ENCODE measurements at regions not wholly inside any gene's neighbourhood (a gene's known extent, or its start where the extent isn't known, plus 50 kb on each side); places are given as distances from the start of the nearest gene placed in this dataset.

DNA sequence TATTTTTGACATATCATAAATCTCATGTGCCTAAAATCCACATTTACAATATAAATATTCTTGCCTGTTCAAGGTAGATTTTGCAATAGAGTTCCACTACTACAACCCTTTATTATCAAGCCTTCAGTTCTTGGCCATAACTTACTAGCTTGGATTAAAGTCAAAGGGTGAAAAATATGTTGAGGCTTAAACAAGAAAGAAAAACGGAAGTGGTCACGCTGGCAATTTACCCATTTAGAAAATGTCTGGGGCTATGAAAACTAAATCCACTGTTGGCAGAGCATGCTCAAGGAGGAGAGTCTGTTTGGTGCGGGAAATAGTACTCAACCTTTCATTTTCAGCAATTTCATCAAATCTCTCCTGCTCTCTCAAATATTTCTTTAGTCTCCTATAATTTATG is 209.8 kb upstream of the RHOBTB1 start:
- TF ChIP-seq FOXM1 (IDR thresholded peaks at IDR 0.05; ENCODE audit: borderline replicate concordance) = no peak
- TF ChIP-seq FOXK2 (IDR thresholded peaks at IDR 0.05) = no peak
- no peak for TF ChIP-seq ELF4 (IDR thresholded peaks at IDR 0.05)
- TF ChIP-seq SUZ12 (IDR thresholded peaks at IDR 0.05) = no peak
- TF ChIP-seq FOXA1 (IDR thresholded peaks at IDR 0.05) = no peak
- TF ChIP-seq LEF1 (IDR thresholded peaks at IDR 0.05; ENCODE audit: borderline replicate concordance) = no peak
- no peak for TF ChIP-seq TARDBP (IDR thresholded peaks at IDR 0.05)
- TF ChIP-seq, protein P1, sequence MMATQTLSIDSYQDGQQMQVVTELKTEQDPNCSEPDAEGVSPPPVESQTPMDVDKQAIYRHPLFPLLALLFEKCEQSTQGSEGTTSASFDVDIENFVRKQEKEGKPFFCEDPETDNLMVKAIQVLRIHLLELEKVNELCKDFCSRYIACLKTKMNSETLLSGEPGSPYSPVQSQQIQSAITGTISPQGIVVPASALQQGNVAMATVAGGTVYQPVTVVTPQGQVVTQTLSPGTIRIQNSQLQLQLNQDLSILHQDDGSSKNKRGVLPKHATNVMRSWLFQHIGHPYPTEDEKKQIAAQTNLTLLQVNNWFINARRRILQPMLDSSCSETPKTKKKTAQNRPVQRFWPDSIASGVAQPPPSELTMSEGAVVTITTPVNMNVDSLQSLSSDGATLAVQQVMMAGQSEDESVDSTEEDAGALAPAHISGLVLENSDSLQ (IDR thresholded peaks at IDR 0.05) = no peak
- TF ChIP-seq ZNF384 (IDR thresholded peaks at IDR 0.05) = no peak
- no peak for TF ChIP-seq BHLHE40 (IDR thresholded peaks at IDR 0.05; ENCODE audit: borderline replicate concordance)
- no peak for TF ChIP-seq L3MBTL2 (conservative IDR thresholded peaks at IDR 0.05)
- TF ChIP-seq HDGF (IDR thresholded peaks at IDR 0.05; ENCODE audit: borderline replicate concordance) = no peak
- no peak for TF ChIP-seq SP1 (IDR thresholded peaks at IDR 0.05)
- TF ChIP-seq CTBP1 (IDR thresholded peaks at IDR 0.05; ENCODE audit: borderline replicate concordance) = no peak
- TF ChIP-seq NFRKB (IDR thresholded peaks at IDR 0.05) = no peak
- no peak for TF ChIP-seq ARNT (IDR thresholded peaks at IDR 0.05)
- ChIA-PET CTCF (no interaction called here), POLR2A (no interaction called here)
- no peak for DNase-seq (ENCODE audit: extremely low spot score)

DNA sequence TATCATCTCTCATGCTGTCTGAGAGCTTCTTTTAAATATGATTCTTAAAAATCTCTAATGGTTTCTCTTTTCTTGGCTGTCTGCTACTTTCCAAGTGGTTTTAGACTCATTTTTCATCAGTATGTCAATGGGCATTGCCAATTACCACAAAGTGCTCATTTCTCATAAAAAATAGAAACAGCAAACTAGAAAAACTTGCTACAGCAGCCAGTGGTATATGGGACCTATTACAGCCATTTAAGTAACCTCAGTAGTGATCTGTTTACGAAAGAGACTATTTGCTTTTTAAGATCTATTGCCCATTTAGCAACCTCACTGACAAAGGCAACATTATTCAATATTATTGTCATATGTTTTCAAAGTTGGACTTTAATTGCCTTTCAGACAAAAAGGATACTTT is 207.1 kb upstream of the RHOBTB1 start:
- no peak for DNase-seq (ENCODE audit: extremely low spot score)
- TF ChIP-seq L3MBTL2 (conservative IDR thresholded peaks at IDR 0.05) (no peak), TARDBP (IDR thresholded peaks at IDR 0.05) (no peak), FOXM1 (IDR thresholded peaks at IDR 0.05; ENCODE audit: borderline replicate concordance) (no peak), FOXK2 (IDR thresholded peaks at IDR 0.05) (no peak)
- ChIA-PET CTCF (no interaction called here), POLR2A (no interaction called here)

DNA sequence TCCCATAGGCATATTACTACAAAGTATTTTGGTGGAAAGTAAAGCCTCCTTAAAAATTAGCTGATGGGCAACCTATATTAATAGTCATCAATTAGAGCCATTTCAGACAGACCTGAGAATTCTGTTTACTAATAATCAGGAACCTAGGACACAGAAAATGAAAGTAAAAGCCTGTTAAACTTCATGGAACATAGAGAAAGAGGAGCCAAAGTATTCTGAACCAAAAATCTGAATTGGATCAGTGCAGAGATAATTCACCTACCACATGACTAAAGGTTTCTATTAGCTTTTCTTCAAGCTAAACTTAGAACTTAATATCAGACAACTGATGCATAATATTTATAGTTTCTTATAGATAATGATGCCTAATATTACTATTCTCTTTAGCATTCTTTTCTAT is 204.5 kb upstream of the RHOBTB1 start:
- ChIA-PET CTCF (no interaction called here), POLR2A (no interaction called here)
- TF ChIP-seq FOXM1 (IDR thresholded peaks at IDR 0.05; ENCODE audit: borderline replicate concordance) (no peak), ELF4 (IDR thresholded peaks at IDR 0.05) (no peak), ARNT (IDR thresholded peaks at IDR 0.05) (no peak), L3MBTL2 (conservative IDR thresholded peaks at IDR 0.05) (no peak), BHLHE40 (IDR thresholded peaks at IDR 0.05; ENCODE audit: borderline replicate concordance) (no peak), FOXK2 (IDR thresholded peaks at IDR 0.05) (no peak), FOXA1 (IDR thresholded peaks at IDR 0.05) (no peak), SUZ12 (IDR thresholded peaks at IDR 0.05) (no peak), SP1 (IDR thresholded peaks at IDR 0.05) (no peak), LEF1 (IDR thresholded peaks at IDR 0.05; ENCODE audit: borderline replicate concordance) (no peak), TARDBP (IDR thresholded peaks at IDR 0.05) (no peak), HDGF (IDR thresholded peaks at IDR 0.05; ENCODE audit: borderline replicate concordance) (no peak), ZNF384 (IDR thresholded peaks at IDR 0.05) (no peak), NFRKB (IDR thresholded peaks at IDR 0.05) (no peak), CTBP1 (IDR thresholded peaks at IDR 0.05; ENCODE audit: borderline replicate concordance) (no peak)
- TF ChIP-seq, protein P1 (IDR thresholded peaks at IDR 0.05) = no peak
- DNase-seq (ENCODE audit: extremely low spot score) = no peak

DNA sequence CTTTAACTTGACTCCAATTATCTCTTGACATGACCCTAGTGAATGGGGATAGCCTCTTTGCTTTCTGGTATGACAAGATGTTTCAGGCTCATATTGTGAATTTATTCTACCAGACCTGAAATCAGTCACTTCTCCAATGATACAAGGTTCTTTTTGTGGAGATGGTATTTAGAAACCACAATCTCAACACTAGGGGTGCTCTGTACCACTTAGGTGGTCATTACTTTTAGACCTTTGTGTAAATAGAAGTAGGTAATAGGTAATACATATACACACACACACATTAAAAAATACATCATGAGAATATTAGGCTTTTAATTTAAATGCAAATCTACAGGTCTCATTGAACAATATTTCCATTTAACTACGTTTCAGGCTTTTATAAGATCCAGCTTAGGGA is 199.0 kb upstream of the RHOBTB1 start:
- CTCF ChIA-PET = interaction anchor here (0.8 kb wide), 1 partner anchor 244 kb away, joined by 4 read pairs; no protein-coding TSS in a partner anchor
- POLR2A ChIA-PET = no interaction called here
- no peak for DNase-seq (ENCODE audit: extremely low spot score)
- TF ChIP-seq L3MBTL2 (conservative IDR thresholded peaks at IDR 0.05) (no peak), FOXM1 (IDR thresholded peaks at IDR 0.05; ENCODE audit: borderline replicate concordance) (no peak), ARNT (IDR thresholded peaks at IDR 0.05) (no peak), TARDBP (IDR thresholded peaks at IDR 0.05) (no peak), LEF1 (IDR thresholded peaks at IDR 0.05; ENCODE audit: borderline replicate concordance) (no peak), ZNF384 (IDR thresholded peaks at IDR 0.05) (no peak), BHLHE40 (IDR thresholded peaks at IDR 0.05; ENCODE audit: borderline replicate concordance) (no peak), NFRKB (IDR thresholded peaks at IDR 0.05) (no peak), CTBP1 (IDR thresholded peaks at IDR 0.05; ENCODE audit: borderline replicate concordance) (no peak), SUZ12 (IDR thresholded peaks at IDR 0.05) (no peak), FOXA1 (IDR thresholded peaks at IDR 0.05) (no peak), SP1 (IDR thresholded peaks at IDR 0.05) (no peak), FOXK2 (IDR thresholded peaks at IDR 0.05) (no peak), HDGF (IDR thresholded peaks at IDR 0.05; ENCODE audit: borderline replicate concordance) (no peak), ELF4 (IDR thresholded peaks at IDR 0.05) (no peak)
- TF ChIP-seq, protein P1 (IDR thresholded peaks at IDR 0.05) = no peak

DNA sequence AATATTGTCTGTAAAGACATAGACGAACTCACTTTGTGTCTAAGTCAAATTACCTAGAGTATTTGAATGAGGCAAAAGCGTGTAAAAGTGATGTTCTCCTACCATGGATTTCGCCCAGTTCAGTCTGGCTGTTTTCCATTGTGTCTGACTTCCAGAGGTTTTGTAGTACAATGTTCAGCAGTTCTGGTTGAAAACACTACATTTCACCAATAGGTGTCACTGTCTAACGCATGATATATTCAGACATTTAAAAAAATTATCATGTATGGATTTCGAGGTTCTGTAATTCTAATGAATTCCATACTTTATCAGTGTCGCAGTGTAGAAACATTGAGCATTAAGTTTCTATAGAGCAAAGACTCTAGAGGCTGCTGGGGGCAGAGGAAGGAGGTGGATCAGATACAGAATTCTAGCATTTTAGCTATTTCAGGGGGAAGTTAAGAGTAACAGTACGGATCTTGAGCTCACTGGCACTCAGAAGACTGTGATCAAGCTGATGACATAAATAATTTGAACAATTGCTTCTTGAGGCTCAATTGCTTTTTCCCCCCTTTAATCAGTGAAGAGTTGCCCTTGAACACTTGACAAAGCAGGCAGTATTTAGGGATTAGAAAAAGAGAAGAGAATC is 196.9 kb upstream of the RHOBTB1 start:
- POLR2A ChIA-PET = no interaction called here
- CTCF ChIA-PET = interaction anchor here (0.6 to 1.6 kb wide), 8 partner anchors 10 to 1128 kb away, joined by 3 to 9 read pairs (median 4); partner anchors contain the start of gene RTKN2
- TF ChIP-seq ZNF384 (IDR thresholded peaks at IDR 0.05) (peak; percentile 77), CTBP1 (IDR thresholded peaks at IDR 0.05; ENCODE audit: borderline replicate concordance) (no peak), BHLHE40 (IDR thresholded peaks at IDR 0.05; ENCODE audit: borderline replicate concordance) (no peak)
- DNase-seq (ENCODE audit: extremely low spot score) = peak; percentile 56

DNA sequence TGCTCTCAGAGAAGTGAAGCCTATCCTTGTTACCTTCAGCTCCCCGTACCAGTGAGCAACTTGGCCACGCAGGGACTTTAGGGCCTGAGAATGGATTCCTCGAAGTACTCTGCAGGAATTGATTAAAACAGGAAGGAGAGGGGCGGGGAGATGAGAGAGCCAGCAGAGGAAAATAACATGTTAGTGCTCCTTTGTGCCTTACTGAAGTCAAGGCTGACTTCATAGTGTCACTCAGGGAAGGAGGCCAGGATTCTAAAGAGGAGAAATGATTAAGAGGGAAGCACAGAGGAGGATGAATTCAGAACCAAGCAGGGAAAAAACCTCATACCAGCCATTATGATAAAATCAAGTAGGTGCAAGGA is 195.6 kb upstream of the RHOBTB1 start:
- TF ChIP-seq BHLHE40 (IDR thresholded peaks at IDR 0.05; ENCODE audit: borderline replicate concordance) = no peak
- TF ChIP-seq SUZ12 (IDR thresholded peaks at IDR 0.05) = no peak
- TF ChIP-seq FOXK2 (IDR thresholded peaks at IDR 0.05) = no peak
- TF ChIP-seq SP1 (IDR thresholded peaks at IDR 0.05) = no peak
- no peak for TF ChIP-seq TARDBP (IDR thresholded peaks at IDR 0.05)
- TF ChIP-seq LEF1 (IDR thresholded peaks at IDR 0.05; ENCODE audit: borderline replicate concordance) = no peak
- TF ChIP-seq FOXM1 (IDR thresholded peaks at IDR 0.05; ENCODE audit: borderline replicate concordance) = no peak
- no peak for TF ChIP-seq L3MBTL2 (conservative IDR thresholded peaks at IDR 0.05)
- TF ChIP-seq FOXA1 (IDR thresholded peaks at IDR 0.05) = no peak
- no peak for TF ChIP-seq NFRKB (IDR thresholded peaks at IDR 0.05)
- no peak for TF ChIP-seq HDGF (IDR thresholded peaks at IDR 0.05; ENCODE audit: borderline replicate concordance)
- no peak for TF ChIP-seq CTBP1 (IDR thresholded peaks at IDR 0.05; ENCODE audit: borderline replicate concordance)
- TF ChIP-seq, protein P1 (IDR thresholded peaks at IDR 0.05) = no peak
- no peak for TF ChIP-seq ZNF384 (IDR thresholded peaks at IDR 0.05)
- TF ChIP-seq ARNT (IDR thresholded peaks at IDR 0.05) = no peak
- no peak for TF ChIP-seq ELF4 (IDR thresholded peaks at IDR 0.05)
- CTCF ChIA-PET = interaction anchor here (0.6 kb wide), 1 partner anchor 610 kb away, joined by 3 read pairs; no protein-coding TSS in a partner anchor
- POLR2A ChIA-PET = no interaction called here
- no peak for DNase-seq (ENCODE audit: extremely low spot score)
